HepG2 (cell line): ENCODE measurements at regions not wholly inside any gene's neighbourhood (a gene's known extent, or its start where the extent isn't known, plus 50 kb on each side); places are given as distances from the start of the nearest gene placed in this dataset.

ENCODE experiments used
- ATAC-seq: fragments of 200-7000 bp; cut with Tn5 transposase; 3 replicates; pipeline ENCODE4 v1.9.1; 2020; ENCODE audit warnings: mild to moderate bottlenecking, moderate library complexity
- BruUV-seq: library from RNA; stranded (reverse); fragments of 400-500 nt; replicated peaks from 2 replicates; lab custom pipeline; 2021; lab: Mats Ljungman, UMichigan
- CTCF ChIA-PET: fragments of 300-600 bp; formaldehyde crosslinking; extraction: SDS; loops from one replicate; lab custom pipeline; 2021; ENCODE audit warnings: low total read pairs, inconsistent platforms, low intra/inter-chr PET ratio; lab: Yijun Ruan, JAX
- POLR2A ChIA-PET: fragments of 350-600 bp; sonication (Branson Sonifier 250); formaldehyde crosslinking; loops from one replicate; lab custom pipeline; 2020; ENCODE audit warnings: antibody characterized with exemption, inconsistent platforms; lab: Yijun Ruan, JAX
- DNase-seq: peaks from one replicate; pipeline ENCODE4 v3.0.0-alpha.2; 2015; ENCODE audit warnings: low spot score
- FAIRE-seq: peaks from 3 replicates; lab custom pipeline; 2011; peaks lifted over from hg19 to GRCh38; lab: Jason Lieb, UNC
- H2AFZ ChIP-seq: one replicate; pipeline ENCODE4 v1.6.1; 2011; ENCODE audit warnings: low read length, inconsistent platforms
- H3K27ac ChIP-seq: fragments of 300-600 bp; 3 replicates; pipeline ENCODE4 v1.8.0; 2011; ENCODE audit warnings: mixed run types, mild to moderate bottlenecking, mixed read lengths, low read length, inconsistent platforms; ENCODE audit not compliant: insufficient read depth; ENCODE audit errors: extremely low read length
- H3K27me3 ChIP-seq, 2 experiments: fragments of 200-600 bp in 1 of 2; 2 replicates in 1 of 2; 3 replicates in 1 of 2; pipeline versions ENCODE4 v1.6.0 to v1.8.0; 2011; ENCODE audit warnings: low read length in 2 of 2, mild to moderate bottlenecking in 2 of 2, moderate library complexity in 2 of 2, inconsistent platforms in 1 of 2; ENCODE audit not compliant: insufficient read depth in 2 of 2, control insufficient read depth in 1 of 2
- H3K36me3 ChIP-seq, 2 experiments: fragments of 200-600 bp in 1 of 2; replicated peaks in 1 of 2; 2 replicates in 1 of 2; 3 replicates in 1 of 2; pipeline versions ENCODE4 v1.5.1 to v1.8.0; 2011; ENCODE audit warnings: low read length in 2 of 2, inconsistent platforms in 1 of 2; ENCODE audit not compliant: insufficient read depth in 2 of 2, control insufficient read depth in 1 of 2
- H3K4me1 ChIP-seq: 2 replicates; pipeline ENCODE4 v1.5.1; 2012; ENCODE audit warnings: low read length, inconsistent platforms; ENCODE audit not compliant: insufficient read depth
- H3K4me2 ChIP-seq: 2 replicates; pipeline ENCODE4 v1.6.0; 2011; ENCODE audit warnings: low read depth, low read length, inconsistent platforms
- H3K4me3 ChIP-seq, 3 experiments: fragments of 200-600 bp in 1 of 3; sonication (generic), shearing (Covaris generic) in 1 of 3; replicated peaks in 1 of 3; 2 replicates each; pipeline ENCODE4 v1.5.1; 2011 to 2016; ENCODE audit warnings: low read length in 3 of 3, inconsistent platforms in 2 of 3, low read depth in 2 of 3, mild to moderate bottlenecking in 2 of 3, control low read depth in 1 of 3, mixed read lengths in 1 of 3; ENCODE audit not compliant: insufficient read depth in 1 of 3
- H3K79me2 ChIP-seq: one replicate; pipeline ENCODE4 v1.6.1; 2011; ENCODE audit warnings: low read length, inconsistent platforms; ENCODE audit not compliant: insufficient read depth
- H3K9ac ChIP-seq: 2 replicates; pipeline ENCODE4 v1.6.0; 2011; ENCODE audit warnings: mild to moderate bottlenecking, low read depth, low read length, inconsistent platforms; ENCODE audit not compliant: insufficient read depth
- H3K9me3 ChIP-seq: 2 replicates; pipeline ENCODE4 v1.5.1; 2012; ENCODE audit warnings: mild to moderate bottlenecking, low read length
- H4K20me1 ChIP-seq: 2 replicates; pipeline ENCODE4 v1.6.0; 2011; ENCODE audit warnings: inconsistent platforms, mild to moderate bottlenecking, low read length, moderate library complexity; ENCODE audit not compliant: insufficient read depth
- AHDC1 ChIP-seq: sonication (generic); formaldehyde crosslinking; IDR thresholded peaks from 2 replicates; pipeline ENCODE4 v1.5.1; 2020; ENCODE audit warnings: mild to moderate bottlenecking, missing genetic modification reagents, borderline replicate concordance
- ARNTL ChIP-seq: sonication (generic); formaldehyde crosslinking; IDR thresholded peaks from 2 replicates; pipeline ENCODE4 v1.4.0; 2020; ENCODE audit warnings: mild to moderate bottlenecking, missing genetic modification reagents
- ATF2 ChIP-seq: sonication (generic); formaldehyde crosslinking; IDR thresholded peaks from 2 replicates; pipeline ENCODE4 v1.4.0; 2020; ENCODE audit warnings: missing genetic modification reagents
- CEBPZ ChIP-seq: IDR thresholded peaks from 2 replicates; pipeline ENCODE4 v1.6.1; 2012; ENCODE audit warnings: low read length, improper control_type of control experiment
- MAF1 ChIP-seq: sonication (generic); formaldehyde crosslinking; IDR thresholded peaks from 2 replicates; pipeline ENCODE4 v1.5.0; 2020; ENCODE audit warnings: missing genetic modification reagents, borderline replicate concordance
- PAXIP1 ChIP-seq: sonication (generic); formaldehyde crosslinking; conservative IDR thresholded peaks from 2 replicates; pipeline ENCODE4 v1.4.0; 2020; ENCODE audit warnings: mild to moderate bottlenecking, missing genetic modification reagents, moderate library complexity
- ZFP36L1 ChIP-seq: sonication (generic); formaldehyde crosslinking; IDR thresholded peaks from 2 replicates; pipeline ENCODE4 v1.8.0; 2022; ENCODE audit warnings: mild to moderate bottlenecking, missing genetic modification reagents, moderate library complexity
- ZNF205 ChIP-seq: IDR thresholded peaks from 2 replicates; pipeline ENCODE4 v1.6.1; 2018; ENCODE audit warnings: missing biosample characterization, missing genetic modification reagents
- ZNF329 ChIP-seq: sonication (generic); formaldehyde crosslinking; IDR thresholded peaks from 2 replicates; pipeline ENCODE4 v1.9.0; 2021; ENCODE audit warnings: low read depth, mild to moderate bottlenecking, missing genetic modification reagents
- WGBS: methylation state at CpG from one replicate; pipeline ENCODE4 v1.1.6; 2017; ENCODE audit warnings: low lambda C conversion rate; 5-methylcytosine and 5-hydroxymethylcytosine counted together
- in situ Hi-C: cut with HindIII; loops from 2 replicates; pipeline ENCODE4 v1.10.0; 2017; ENCODE audit warnings: low pct_unique_long_range_greater_than_20kb; ENCODE audit not compliant: extremely low pct_ligation_motif_present
- intact Hi-C: fragments of 100-400 bp; cut with micrococcal nuclease; formaldehyde crosslinking; loops from one replicate; pipeline ENCODE4 v1.10.0; 2022; ENCODE audit not compliant: unreplicated experiment

GRCh38 chr1:157201767-157202166, 63.6 kb upstream of the ETV3 start:
- 67% methylated on average over 4 of the region's 4 CpGs for WGBS
- Histone ChIP-seq H3K9me3 (no peaks in the 10 kb centered on the region), H2AFZ (no peak overlapping the region), H3K4me2 (no peak overlapping the region), H3K27me3 (no peaks in the 10 kb centered on the region), H3K79me2 (no peaks in the 10 kb centered on the region), H3K36me3 (no peaks in the 10 kb centered on the region), H3K4me1 (peaks cover 48% of the 10 kb centered on the region), H3K4me3 (no peak overlapping the region), H4K20me1 (no peaks in the 10 kb centered on the region), H3K9ac (no peak overlapping the region), H3K27ac (no peak overlapping the region)
- FAIRE-seq (no peak), ATAC-seq (no peak), DNase-seq (no peak)
- CTCF ChIA-PET: no interaction called here
- in situ Hi-C loops: no loop called here
- POLR2A ChIA-PET: no interaction called here
- no TSS peak for BruUV-seq
- intact Hi-C loops: no loop called here
- TF ChIP-seq MAF1: no peak
- no peak for TF ChIP-seq ZNF329
- TF ChIP-seq ATF2: no peak
- no peak for TF ChIP-seq ZFP36L1 (CRISPR knock-in tag)
- TF ChIP-seq AHDC1 (CRISPR knock-in tag): no peak
- no peak for TF ChIP-seq ZNF205 (CRISPR knock-in tag)
- no peak for TF ChIP-seq CEBPZ
- no peak for TF ChIP-seq PAXIP1 (CRISPR knock-in tag)
- no peak for TF ChIP-seq ARNTL (CRISPR knock-in tag)
